GM12875 (cell line): ENCODE measurements at regions not wholly inside any gene's neighbourhood (a gene's known extent, or its start where the extent isn't known, plus 50 kb on each side); places are given as distances from the start of the nearest gene placed in this dataset.

ENCODE experiments used
- H3K4me3 ChIP-seq: one replicate; pipeline ENCODE4 v1.5.1; 2011; ENCODE audit warnings: low read depth, low read length, control low read depth
- TF ChIP-seq, protein P1 (sequence below): IDR thresholded peaks from 2 replicates; pipeline ENCODE4 v1.5.1; 2011; ENCODE audit warnings: low read depth, mild to moderate bottlenecking, control low read depth, inconsistent platforms, low read length, moderate library complexity, borderline replicate concordance; ENCODE audit not compliant: insufficient read depth

- no peak overlapping the region for H3K4me3 ChIP-seq
- TF ChIP-seq, protein P1, sequence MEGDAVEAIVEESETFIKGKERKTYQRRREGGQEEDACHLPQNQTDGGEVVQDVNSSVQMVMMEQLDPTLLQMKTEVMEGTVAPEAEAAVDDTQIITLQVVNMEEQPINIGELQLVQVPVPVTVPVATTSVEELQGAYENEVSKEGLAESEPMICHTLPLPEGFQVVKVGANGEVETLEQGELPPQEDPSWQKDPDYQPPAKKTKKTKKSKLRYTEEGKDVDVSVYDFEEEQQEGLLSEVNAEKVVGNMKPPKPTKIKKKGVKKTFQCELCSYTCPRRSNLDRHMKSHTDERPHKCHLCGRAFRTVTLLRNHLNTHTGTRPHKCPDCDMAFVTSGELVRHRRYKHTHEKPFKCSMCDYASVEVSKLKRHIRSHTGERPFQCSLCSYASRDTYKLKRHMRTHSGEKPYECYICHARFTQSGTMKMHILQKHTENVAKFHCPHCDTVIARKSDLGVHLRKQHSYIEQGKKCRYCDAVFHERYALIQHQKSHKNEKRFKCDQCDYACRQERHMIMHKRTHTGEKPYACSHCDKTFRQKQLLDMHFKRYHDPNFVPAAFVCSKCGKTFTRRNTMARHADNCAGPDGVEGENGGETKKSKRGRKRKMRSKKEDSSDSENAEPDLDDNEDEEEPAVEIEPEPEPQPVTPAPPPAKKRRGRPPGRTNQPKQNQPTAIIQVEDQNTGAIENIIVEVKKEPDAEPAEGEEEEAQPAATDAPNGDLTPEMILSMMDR, result no peak
Measured at GRCh38 chr2:198807131-198807530, 650.6 kb downstream of the SATB2 start.

- TF ChIP-seq, protein P1, result no peak
- no peak overlapping the region for H3K4me3 ChIP-seq
Measured at GRCh38 chr2:198795419-198795818, 662.3 kb downstream of the SATB2 start.

DNA sequence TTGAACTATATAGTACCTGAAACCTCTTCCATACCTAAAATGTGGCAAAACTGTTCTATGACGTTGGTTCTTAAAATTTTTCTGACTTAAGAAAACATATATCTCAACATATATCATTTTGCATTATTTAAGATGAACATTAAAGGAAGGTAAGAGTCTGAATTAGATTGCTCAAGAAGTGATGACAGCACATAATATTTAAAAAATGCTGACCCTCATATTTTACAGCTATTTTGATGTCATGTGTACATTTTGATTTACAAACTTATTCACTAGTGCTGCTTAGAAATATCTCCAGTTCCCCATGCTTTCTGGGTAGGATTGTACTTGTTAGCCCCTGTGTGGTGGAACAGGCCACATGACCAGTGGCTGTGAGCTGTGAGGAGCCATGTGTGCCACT is 666.1 kb downstream of the SATB2 start:
- H3K4me3 ChIP-seq, result no peak overlapping the region
- TF ChIP-seq, protein P1, result no peak

- no peak overlapping the region for H3K4me3 ChIP-seq
- TF ChIP-seq, protein P1, result no peak
Measured at GRCh38 chr2:198788676-198789075, 669.1 kb downstream of the SATB2 start.

- H3K4me3 ChIP-seq, result no peak overlapping the region
- TF ChIP-seq, protein P1, result no peak
Measured at GRCh38 chr2:198782734-198783133, 675.0 kb downstream of the SATB2 start.

DNA sequence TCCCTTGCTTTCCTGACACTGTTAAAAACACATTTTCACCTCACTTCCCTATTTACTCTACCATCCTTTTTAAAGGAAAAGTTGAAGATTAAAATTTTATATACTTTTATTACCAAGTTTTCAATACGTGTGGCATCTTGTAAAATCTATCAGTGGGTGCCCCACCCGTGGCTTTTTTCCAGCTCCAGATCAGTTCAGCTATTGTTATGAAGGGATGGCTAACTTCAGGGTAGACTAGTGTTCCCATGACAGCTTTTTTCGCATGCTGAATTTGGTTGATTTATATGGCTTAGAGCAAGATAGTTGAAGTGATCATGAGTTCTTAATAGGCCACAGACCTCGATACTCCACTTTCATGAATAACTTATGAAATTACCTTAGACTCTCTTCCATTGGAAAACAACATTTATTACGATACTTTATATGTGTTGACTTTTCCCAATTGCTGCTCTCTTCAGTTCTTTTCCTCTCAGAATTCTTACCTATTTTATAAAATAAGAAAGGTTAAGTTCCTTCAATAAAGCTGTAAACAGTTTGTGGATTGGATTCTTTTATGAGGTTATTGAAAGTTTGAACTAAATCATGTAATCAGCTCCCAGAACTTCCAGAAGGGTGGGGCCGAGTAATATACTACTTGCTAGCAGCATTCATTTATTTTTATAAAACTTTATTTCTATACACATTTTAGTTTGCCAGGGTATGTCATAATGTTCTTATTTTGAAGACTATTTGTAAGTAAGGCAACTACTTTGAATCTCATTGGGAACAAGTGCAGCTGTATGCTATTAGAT is 680.9 kb downstream of the SATB2 start:
- no peak overlapping the region for H3K4me3 ChIP-seq
- TF ChIP-seq, protein P1, result no peak

DNA sequence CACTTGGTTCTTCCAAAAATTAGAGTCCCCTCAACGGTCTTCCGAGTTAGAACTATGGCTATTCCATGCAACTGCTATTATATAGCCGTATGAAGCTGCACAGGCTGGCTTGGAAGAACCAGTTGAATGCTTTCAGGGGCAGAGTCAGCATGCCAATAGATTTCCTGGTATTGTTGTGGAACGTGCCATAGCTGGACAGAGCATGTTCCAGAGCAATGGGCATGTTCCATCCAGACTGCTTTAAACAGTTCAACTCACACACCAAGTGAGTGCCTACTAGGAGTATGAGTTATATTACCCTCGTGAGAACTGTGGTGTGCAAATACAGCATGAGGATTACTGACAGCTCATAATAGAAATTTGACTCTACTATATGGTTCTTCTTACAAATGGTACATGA is 682.0 kb downstream of the SATB2 start:
- H3K4me3 ChIP-seq, result no peak overlapping the region
- TF ChIP-seq, protein P1, result no peak
